ENCODE measurements at regions not wholly inside any gene's neighbourhood (a gene's known extent, or its start where the extent isn't known, plus 50 kb on each side); places are given as distances from the start of the nearest gene placed in this dataset.

- Histone ChIP-seq H4K20me1 (ENCODE audit: insufficient read depth) (no peaks in the 10 kb centered on the region), H3K4me3 (ENCODE audit: low read length) (no peak overlapping the region), H3K27ac (ENCODE audit: low read length) (no peak overlapping the region), H3K9me2 (ENCODE audit: insufficient read depth, low read length) (no peaks in the 10 kb centered on the region), H3K9ac (ENCODE audit: low read length) (no peak overlapping the region), H3K36me3 (ENCODE audit: insufficient read depth, low read length) (no peaks in the 10 kb centered on the region), H3K79me2 (replicated peaks; ENCODE audit: insufficient read depth, low read length) (no peaks in the 10 kb centered on the region), H3K27me3 (ENCODE audit: insufficient read depth, low read depth, low read length) (no peaks in the 10 kb centered on the region), H2AFZ (ENCODE audit: low read depth, low read length) (no peak overlapping the region), H3F3A (ENCODE audit: insufficient read depth, low read length, poor library complexity, severe bottlenecking) (no peaks in the 10 kb centered on the region), H3K4me2 (ENCODE audit: low read length) (no peak overlapping the region), H3K9me3 (ENCODE audit: low read length) (no peaks in the 10 kb centered on the region)
- TF ChIP-seq SMC3 (conservative IDR thresholded peaks at IDR 0.05; ENCODE audit: poor library complexity) (no peak), MXI1 (conservative IDR thresholded peaks at IDR 0.05; ENCODE audit: poor library complexity, severe bottlenecking) (no peak), POLR2AphosphoS5 (IDR thresholded peaks at IDR 0.05) (no peak), EP300 (conservative IDR thresholded peaks at IDR 0.05; ENCODE audit: poor library complexity, severe bottlenecking) (no peak), CTCF (IDR thresholded peaks at IDR 0.05; ENCODE audit: poor library complexity, severe bottlenecking) (no peak), REST (IDR thresholded peaks at IDR 0.05; ENCODE audit: borderline replicate concordance) (no peak), RAD21 (conservative IDR thresholded peaks at IDR 0.05) (no peak)
Measured at GRCh38 chr5:89723907-89724306, 685.6 kb downstream of the CETN3 start.

GRCh38 chr5:89722538-89722937, 687.0 kb downstream of the CETN3 start:
- no peaks in the 10 kb centered on the region for H3K9me2 ChIP-seq (ENCODE audit: insufficient read depth, low read length)
- no peaks in the 10 kb centered on the region for H3F3A ChIP-seq (ENCODE audit: insufficient read depth, low read length, poor library complexity, severe bottlenecking)
- no peak overlapping the region for H3K9ac ChIP-seq (ENCODE audit: low read length)
- no peaks in the 10 kb centered on the region for H3K27me3 ChIP-seq (ENCODE audit: insufficient read depth, low read depth, low read length)
- TF ChIP-seq TAF1 (IDR thresholded peaks at IDR 0.05; ENCODE audit: low read depth) (no peak), POLR2AphosphoS5 (IDR thresholded peaks at IDR 0.05) (no peak), CTCF (IDR thresholded peaks at IDR 0.05; ENCODE audit: poor library complexity, severe bottlenecking) (no peak), EZH2 (IDR thresholded peaks at IDR 0.05; ENCODE audit: borderline replicate concordance, insufficient read depth, low read length, poor library complexity, severe bottlenecking) (no peak), RAD21 (conservative IDR thresholded peaks at IDR 0.05) (no peak), EP300 (conservative IDR thresholded peaks at IDR 0.05; ENCODE audit: poor library complexity, severe bottlenecking) (no peak), REST (IDR thresholded peaks at IDR 0.05; ENCODE audit: borderline replicate concordance) (no peak), SMC3 (conservative IDR thresholded peaks at IDR 0.05; ENCODE audit: poor library complexity) (no peak)
- no peaks in the 10 kb centered on the region for H3K9me3 ChIP-seq (ENCODE audit: low read length)
- H3K4me2 ChIP-seq (ENCODE audit: low read length) = no peak overlapping the region
- no peak overlapping the region for H3K4me3 ChIP-seq (ENCODE audit: low read length)
- no peak overlapping the region for H3K27ac ChIP-seq (ENCODE audit: low read length)
- H4K20me1 ChIP-seq (ENCODE audit: insufficient read depth) = no peaks in the 10 kb centered on the region
- H3K36me3 ChIP-seq (ENCODE audit: insufficient read depth, low read length) = no peaks in the 10 kb centered on the region
- no peaks in the 10 kb centered on the region for H3K79me2 ChIP-seq (replicated peaks; ENCODE audit: insufficient read depth, low read length)
- no peak overlapping the region for H2AFZ ChIP-seq (ENCODE audit: low read depth, low read length)

Data from neural cell (in vitro differentiated cells).